Transverse colon (tissue), 4 donors: ENCODE measurements at regions not wholly inside any gene's neighbourhood (a gene's known extent, or its start where the extent isn't known, plus 50 kb on each side); places are given as distances from the start of the nearest gene placed in this dataset.

Experiments
- DNase-seq: peaks from one replicate; pipeline ENCODE4 v3.0.0-alpha.2; 2019
- H3K27ac ChIP-seq, 4 donors: fragments of 200-600 bp; sonication (generic); 2 replicates each; pipeline ENCODE4 v1.5.1; 2016 to 2018; ENCODE audit warnings: inconsistent platforms in 4 of 4
- H3K27me3 ChIP-seq: fragments of 200-600 bp; sonication (generic); 2 replicates; pipeline ENCODE4 v1.5.1; 2017; ENCODE audit warnings: inconsistent platforms
- H3K36me3 ChIP-seq, 4 donors: fragments of 200-600 bp; sonication (generic); 2 replicates each; pipeline ENCODE4 v1.5.1; 2017 to 2019; ENCODE audit warnings: inconsistent platforms in 4 of 4
- H3K4me1 ChIP-seq, 4 donors: fragments of 200-600 bp; sonication (generic); 2 replicates each; pipeline ENCODE4 v1.5.1; 2017 to 2020; ENCODE audit warnings: inconsistent platforms in 4 of 4
- H3K4me3 ChIP-seq, 4 donors: fragments of 200-600 bp; sonication (generic); 1 replicate in 1 of 4; 2 replicates in 3 of 4; pipeline versions ENCODE4 v1.5.1 to v1.6.1; 2017 to 2019; ENCODE audit warnings: inconsistent platforms in 4 of 4
- H3K9me3 ChIP-seq, 2 donors: fragments of 200-600 bp; sonication (generic); 2 replicates each; pipeline ENCODE4 v1.5.1; 2017 to 2019; ENCODE audit warnings: inconsistent platforms in 2 of 2
- EP300 ChIP-seq: sonication (generic); formaldehyde crosslinking; IDR thresholded peaks from one replicate; pipeline ENCODE4 v1.6.1; 2017; ENCODE audit warnings: antibody characterized with exemption, low read depth
- POLR2A ChIP-seq: fragments of 450-650 bp; IDR thresholded peaks from one replicate; pipeline ENCODE4 v1.6.1; 2016; ENCODE audit warnings: antibody characterized with exemption, mild to moderate bottlenecking, moderate library complexity
- POLR2AphosphoS5 ChIP-seq, 3 donors: sonication (generic); formaldehyde crosslinking; IDR thresholded peaks; one replicate each; pipeline ENCODE4 v1.6.1; 2016; ENCODE audit warnings: antibody characterized with exemption in 3 of 3
- WGBS, 2 donors: methylation state at CpG; one replicate each; pipeline ENCODE4 v1.1.5; 2018; ENCODE audit warnings: low coverage in 1 of 2; 5-methylcytosine and 5-hydroxymethylcytosine counted together
- in situ Hi-C, 4 donors: fragments of 200-750 bp; cut with MboI; loops; one replicate each; pipeline versions ENCODE4 v1.15.0 to v1.15.1; 2017; ENCODE audit warnings: low sequenced_read_pairs in 3 of 4, low pct_ligation_motif_present in 1 of 4, low pct_unique_long_range_greater_than_20kb in 1 of 4
- intact Hi-C: fragments of 100-400 bp; cut with DNase I; formaldehyde crosslinking; loops from one replicate; pipeline ENCODE4 v1.15.1; 2023; ENCODE audit warnings: low total_unique reads
- TF ChIP-seq, protein P1 (sequence below), 5 experiments: fragments of 200-600 bp in 3 of 5; fragments of 450-650 bp in 2 of 5; sonication (generic) in 3 of 5; IDR thresholded peaks; 1 replicate in 2 of 5; 2 replicates in 3 of 5; pipeline ENCODE4 v1.5.1; 2016 to 2017; ENCODE audit warnings: antibody characterized with exemption in 5 of 5, inconsistent platforms in 3 of 5, mild to moderate bottlenecking in 2 of 5, moderate library complexity in 1 of 5

DNA sequence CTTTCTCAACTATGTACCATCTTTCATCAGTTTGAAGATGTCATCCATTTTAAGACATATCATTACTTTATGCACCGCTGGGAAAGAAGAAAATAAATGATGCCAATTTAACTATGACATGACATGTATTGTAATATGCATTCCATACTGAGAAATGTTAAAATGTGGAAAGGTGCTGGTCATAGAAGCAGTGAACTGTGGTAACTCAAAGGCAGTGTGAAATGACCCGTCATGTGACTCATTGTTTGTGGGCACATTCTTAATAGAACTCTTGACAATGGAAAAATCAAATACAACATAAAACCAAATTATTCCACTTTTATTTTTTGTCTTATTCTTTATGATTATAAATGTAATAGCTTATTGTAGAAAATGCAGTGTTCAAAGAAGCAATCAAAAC lies 455.0 kb upstream of the ST6GAL2 start:
- intact Hi-C loops = no loop called here
- no peak for TF ChIP-seq POLR2A
- no peak for TF ChIP-seq EP300
- TF ChIP-seq POLR2AphosphoS5 (IDR thresholded peaks at IDR 0.05) = no peak
- TF ChIP-seq, protein P1, sequence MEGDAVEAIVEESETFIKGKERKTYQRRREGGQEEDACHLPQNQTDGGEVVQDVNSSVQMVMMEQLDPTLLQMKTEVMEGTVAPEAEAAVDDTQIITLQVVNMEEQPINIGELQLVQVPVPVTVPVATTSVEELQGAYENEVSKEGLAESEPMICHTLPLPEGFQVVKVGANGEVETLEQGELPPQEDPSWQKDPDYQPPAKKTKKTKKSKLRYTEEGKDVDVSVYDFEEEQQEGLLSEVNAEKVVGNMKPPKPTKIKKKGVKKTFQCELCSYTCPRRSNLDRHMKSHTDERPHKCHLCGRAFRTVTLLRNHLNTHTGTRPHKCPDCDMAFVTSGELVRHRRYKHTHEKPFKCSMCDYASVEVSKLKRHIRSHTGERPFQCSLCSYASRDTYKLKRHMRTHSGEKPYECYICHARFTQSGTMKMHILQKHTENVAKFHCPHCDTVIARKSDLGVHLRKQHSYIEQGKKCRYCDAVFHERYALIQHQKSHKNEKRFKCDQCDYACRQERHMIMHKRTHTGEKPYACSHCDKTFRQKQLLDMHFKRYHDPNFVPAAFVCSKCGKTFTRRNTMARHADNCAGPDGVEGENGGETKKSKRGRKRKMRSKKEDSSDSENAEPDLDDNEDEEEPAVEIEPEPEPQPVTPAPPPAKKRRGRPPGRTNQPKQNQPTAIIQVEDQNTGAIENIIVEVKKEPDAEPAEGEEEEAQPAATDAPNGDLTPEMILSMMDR (IDR thresholded peaks at IDR 0.05) = no peak
- Histone ChIP-seq H3K4me3 (no peak overlapping the region), H3K9me3 (peaks cover 0 to 2% of the 10 kb centered on the region in 2 donors), H3K27ac (no peak overlapping the region), H3K36me3 (no peaks in the 10 kb centered on the region), H3K4me1 (no peaks in the 10 kb centered on the region), H3K27me3 (no peaks in the 10 kb centered on the region)
- 88 to 100% methylated on average over 2 of the region's 2 CpGs for WGBS, 2 donors
- in situ Hi-C loops = no loop called here
- no peak for DNase-seq

DNA sequence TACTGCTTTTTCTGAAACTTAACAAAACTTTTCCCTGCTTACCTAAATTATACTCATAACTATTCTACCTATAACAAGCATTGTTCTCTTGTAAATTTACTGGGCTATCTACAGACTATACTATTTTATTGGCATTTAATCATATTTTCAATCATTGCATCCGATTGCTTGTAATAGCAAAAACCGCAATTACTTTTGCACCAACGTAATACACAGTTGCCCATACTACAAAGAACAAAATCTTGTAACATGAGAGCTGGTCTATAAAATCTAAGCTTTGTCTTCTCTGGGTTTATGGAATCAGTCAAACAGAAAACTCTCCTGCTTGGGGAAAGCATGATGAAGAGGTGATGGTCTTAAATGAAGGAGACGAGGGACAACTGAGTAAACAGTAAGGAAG lies 463.4 kb upstream of the ST6GAL2 start:
- no peaks in the 10 kb centered on the region for H3K4me1 ChIP-seq
- no peak for DNase-seq
- intact Hi-C loops (no loop called here), in situ Hi-C loops (no loop called here)
- no peaks in the 10 kb centered on the region for H3K36me3 ChIP-seq
- no peaks in the 10 kb centered on the region for H3K9me3 ChIP-seq
- H3K4me3 ChIP-seq = no peak overlapping the region
- TF ChIP-seq, protein P1 (IDR thresholded peaks at IDR 0.05) = no peak
- TF ChIP-seq POLR2A = no peak
- TF ChIP-seq EP300 = no peak
- no peak for TF ChIP-seq POLR2AphosphoS5 (IDR thresholded peaks at IDR 0.05)
- H3K27ac ChIP-seq = no peak overlapping the region
- no peaks in the 10 kb centered on the region for H3K27me3 ChIP-seq
- 85 to 90% methylated on average over 4 of the region's 4 CpGs for WGBS, 2 donors

GRCh38 chr2:107354175-107354574 lies 468.2 kb upstream of the ST6GAL2 start:
- H3K4me1 ChIP-seq = no peaks in the 10 kb centered on the region
- no peak for DNase-seq
- intact Hi-C loops (no loop called here), in situ Hi-C loops (no loop called here)
- H3K27me3 ChIP-seq = no peaks in the 10 kb centered on the region
- 74 to 77% methylated on average over 3 of the region's 3 CpGs for WGBS, 2 donors
- H3K36me3 ChIP-seq = no peaks in the 10 kb centered on the region
- no peaks in the 10 kb centered on the region for H3K9me3 ChIP-seq
- H3K27ac ChIP-seq = no peak overlapping the region
- no peak for TF ChIP-seq POLR2AphosphoS5 (IDR thresholded peaks at IDR 0.05)
- TF ChIP-seq POLR2A = no peak
- TF ChIP-seq, protein P1 (IDR thresholded peaks at IDR 0.05) = no peak
- TF ChIP-seq EP300 = no peak
- H3K4me3 ChIP-seq = no peak overlapping the region

DNA sequence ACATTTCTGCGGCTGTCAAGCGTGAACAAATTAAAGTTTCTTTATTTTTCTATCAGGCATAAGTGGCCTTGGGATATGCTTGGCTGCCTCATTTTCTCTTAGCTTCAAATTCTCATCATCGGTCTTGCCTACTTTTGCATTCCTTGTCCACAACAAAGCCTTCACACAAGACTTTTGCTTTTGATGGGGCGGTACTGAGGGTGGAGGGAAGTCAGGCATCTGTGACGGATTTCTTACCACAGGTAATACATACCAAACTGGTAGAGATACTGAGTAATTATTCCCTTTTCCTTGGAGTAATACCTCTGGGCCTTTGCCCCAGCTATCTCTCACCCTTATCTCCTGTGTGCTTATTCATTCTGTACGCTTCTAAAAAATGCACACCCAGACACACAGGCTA lies 468.3 kb upstream of the RGPD4 start:
- intact Hi-C loops = no loop called here
- H3K36me3 ChIP-seq = no peaks in the 10 kb centered on the region
- no peak overlapping the region for H3K4me3 ChIP-seq
- no peaks in the 10 kb centered on the region for H3K27me3 ChIP-seq
- no peaks in the 10 kb centered on the region for H3K9me3 ChIP-seq
- no peaks in the 10 kb centered on the region for H3K4me1 ChIP-seq
- in situ Hi-C loops = no loop called here
- 85 to 90% methylated on average over 2 to 6 of the region's 6 CpGs for WGBS, 2 donors
- DNase-seq = no peak
- H3K27ac ChIP-seq = no peak overlapping the region
- TF ChIP-seq EP300 = no peak
- TF ChIP-seq, protein P1 (IDR thresholded peaks at IDR 0.05) = no peak
- no peak for TF ChIP-seq POLR2A
- TF ChIP-seq POLR2AphosphoS5 (IDR thresholded peaks at IDR 0.05) = no peak
